ENCODE measurements at regions not wholly inside any gene's neighbourhood (a gene's known extent, or its start where the extent isn't known, plus 50 kb on each side); places are given as distances from the start of the nearest gene placed in this dataset.

- no peak for TF ChIP-seq CTCF (conservative IDR thresholded peaks at IDR 0.05; ENCODE audit: low read depth in 2 of 2)
- no peak for TF ChIP-seq POLR2AphosphoS5 (IDR thresholded peaks at IDR 0.05; ENCODE audit: low read depth)
- TF ChIP-seq STAT1 (IDR thresholded peaks at IDR 0.05; ENCODE audit: unreplicated experiment) = no peak
- TF ChIP-seq EZH2 (IDR thresholded peaks at IDR 0.05; ENCODE audit: low read depth, unreplicated experiment) = no peak
- no peak for TF ChIP-seq ETS1 (IDR thresholded peaks at IDR 0.05)
- no peak for TF ChIP-seq JUNB (IDR thresholded peaks at IDR 0.05; ENCODE audit: unreplicated experiment)
- TF ChIP-seq CREB1 (CRISPR knock-in tag; IDR thresholded peaks at IDR 0.05; ENCODE audit: low read depth) = no peak
- TF ChIP-seq EZH2phosphoT487 (IDR thresholded peaks at IDR 0.05; ENCODE audit: unreplicated experiment) = no peak
These were observed 407.5 kb downstream of the INHBA start for GRCh38 chr7:41295455-41295815.

Measured in GM23338 (cell line).